ENCODE measurements at regions not wholly inside any gene's neighbourhood (a gene's known extent, or its start where the extent isn't known, plus 50 kb on each side); places are given as distances from the start of the nearest gene placed in this dataset.
"Not testable (repeated sequence)": the region's sequence is repeated elsewhere in the genome, so short reads cannot be mapped to it uniquely, and the experiment has no call there.

DNA sequence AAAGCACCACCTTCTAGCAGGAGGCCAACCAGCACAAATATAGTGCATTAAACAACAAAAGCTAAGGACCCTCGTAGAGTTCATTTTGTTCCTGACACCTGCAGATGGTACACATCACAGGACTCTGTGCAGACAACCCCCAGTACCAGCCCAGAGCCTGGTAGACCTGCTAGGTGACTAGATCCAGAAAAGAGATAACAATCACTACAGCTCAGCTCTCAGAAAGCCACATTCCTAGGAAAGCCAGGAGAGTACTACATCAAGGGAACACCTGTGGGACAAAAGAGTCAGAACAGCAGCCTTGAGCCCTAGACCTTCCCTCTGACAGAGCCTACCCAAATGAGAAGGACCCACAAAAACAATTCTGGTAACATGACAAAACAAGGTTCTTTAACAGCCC, 344.7 kb upstream of the PTBP2 start:
- no peak for DNase-seq

DNA sequence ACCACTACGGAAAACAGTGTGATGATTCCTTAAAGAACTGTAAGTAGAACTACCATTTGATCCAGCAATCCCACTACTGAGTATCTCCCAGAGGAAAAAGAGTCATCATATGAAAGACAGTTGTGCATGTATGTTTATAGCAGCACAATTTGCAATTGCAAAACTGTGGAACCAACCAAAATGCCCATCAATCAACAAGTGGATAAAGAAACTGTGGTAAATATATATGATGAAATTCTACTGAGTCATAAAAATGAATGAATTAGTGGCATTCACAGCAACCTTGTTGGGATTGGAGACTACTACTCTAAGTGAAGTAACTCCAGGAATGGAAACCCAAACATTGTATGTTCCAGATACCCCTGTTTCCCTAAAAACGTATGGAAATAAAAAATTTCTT, 337.0 kb upstream of the PTBP2 start:
- no peak for DNase-seq

DNA sequence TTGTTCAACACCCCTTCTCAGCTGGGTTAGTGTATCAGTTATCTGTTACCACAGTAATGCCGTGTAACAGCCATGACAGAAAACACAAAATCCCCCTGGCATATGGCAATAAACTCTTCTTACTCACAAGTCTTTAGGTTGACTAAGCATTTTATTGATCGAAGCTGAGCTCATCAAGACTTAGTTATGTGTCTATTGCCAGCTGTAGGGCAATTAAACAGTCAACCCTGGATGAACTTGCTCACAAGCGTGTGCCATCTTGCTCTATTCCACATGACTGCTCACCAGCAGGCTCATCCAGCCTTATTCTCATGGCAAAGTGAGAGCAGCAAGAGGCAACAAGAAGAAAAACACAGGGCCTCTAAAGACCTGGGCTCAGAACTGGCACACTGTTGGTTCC, 333.8 kb upstream of the PTBP2 start:
- DNase-seq = no peak

- no peak for DNase-seq
These were observed 332.9 kb upstream of the PTBP2 start for GRCh38 chr1:96388421-96389310.

- DNase-seq = no peak
These were observed 321.5 kb upstream of the PTBP2 start for GRCh38 chr1:96400089-96400488.

DNA sequence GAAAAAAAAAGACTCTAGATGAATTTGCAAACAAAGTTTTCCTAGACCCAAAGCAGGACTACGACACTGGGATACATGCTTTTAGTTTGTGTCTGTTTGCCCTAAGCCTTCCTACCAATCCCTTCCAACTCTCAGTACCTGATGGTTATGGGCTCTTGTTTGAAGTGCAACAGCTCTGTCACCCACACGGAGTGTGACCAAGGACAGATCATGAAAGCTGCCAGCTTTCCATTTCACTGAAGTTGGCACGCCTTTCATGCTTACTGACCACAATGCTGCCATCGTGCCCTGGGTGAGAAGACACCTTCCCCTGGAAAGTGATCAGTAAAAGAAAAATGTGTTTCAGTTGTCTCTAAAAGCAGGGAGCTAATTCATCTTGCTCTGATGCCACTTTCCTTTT, 312.5 kb upstream of the PTBP2 start:
- DNase-seq = no peak

DNA sequence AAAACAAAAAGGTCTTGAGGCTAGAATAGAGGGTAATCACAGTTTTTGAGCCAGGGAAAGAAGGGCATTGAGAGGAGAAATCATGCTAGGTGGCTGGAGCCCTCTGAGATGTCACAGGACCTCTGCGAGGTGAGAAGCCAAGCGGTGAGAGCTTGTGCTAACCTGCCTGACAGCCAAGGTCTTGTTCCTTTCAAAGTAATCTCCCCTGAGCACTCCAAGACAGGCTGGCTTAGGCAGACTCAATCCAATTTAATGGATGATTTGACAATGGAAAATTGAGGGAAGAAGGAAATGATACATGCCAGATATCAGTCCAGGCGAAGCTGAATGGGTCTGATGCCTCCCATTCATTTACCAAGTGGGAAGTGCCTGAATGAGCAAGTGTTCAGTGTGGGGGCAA, 311.9 kb upstream of the PTBP2 start:
- DNase-seq = no peak

- no peak for DNase-seq
These were observed 310.6 kb upstream of the PTBP2 start for GRCh38 chr1:96411006-96411405.

- DNase-seq = no peak
These were observed 307.0 kb upstream of the PTBP2 start for GRCh38 chr1:96414598-96414997.

GRCh38 chr1:96416111-96416595, 305.4 kb upstream of the PTBP2 start:
- DNase-seq = no peak

- DNase-seq = no peak
These were observed 304.7 kb upstream of the PTBP2 start for GRCh38 chr1:96416701-96417444.

- no peak for DNase-seq
These were observed 302.6 kb upstream of the PTBP2 start for GRCh38 chr1:96418969-96419368.

- DNase-seq = no peak
These were observed 296.7 kb upstream of the PTBP2 start for GRCh38 chr1:96424877-96425276.

DNA sequence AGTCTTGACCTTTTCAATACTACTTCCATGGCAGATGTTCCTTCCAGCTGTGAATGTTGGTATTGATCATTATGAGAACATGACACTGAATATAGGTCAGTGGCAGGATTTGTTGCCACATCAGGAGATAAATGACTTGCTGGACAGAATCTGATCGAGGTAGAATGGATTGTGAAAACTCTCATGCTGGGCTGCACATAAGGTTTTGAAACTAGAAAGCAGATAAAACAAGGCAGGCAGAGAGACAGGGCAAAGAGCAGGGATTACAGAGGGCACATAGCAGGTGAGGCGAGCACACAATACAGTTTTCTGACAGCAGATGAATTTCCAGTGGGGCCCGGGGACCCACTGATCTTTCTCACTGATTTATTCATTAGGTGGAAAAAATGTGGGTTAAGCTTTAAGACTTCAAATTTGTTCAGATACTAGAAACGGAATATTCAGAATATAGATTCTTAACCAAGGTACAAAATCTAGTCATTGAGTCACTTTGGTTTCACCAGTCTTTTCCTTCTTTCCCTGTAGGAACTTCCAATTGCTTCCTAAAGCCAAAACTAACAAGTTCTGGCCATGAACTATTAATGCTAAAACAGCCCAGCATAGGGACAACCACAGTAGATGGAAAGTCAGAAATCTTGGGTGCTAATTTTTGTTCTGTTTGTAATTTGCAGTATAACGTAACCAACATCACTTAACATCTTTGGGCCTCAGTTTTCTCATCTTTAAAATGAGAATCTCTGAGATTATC, 296.0 kb upstream of the PTBP2 start:
- DNase-seq = no peak

GRCh38 chr1:96427616-96428015, 294.0 kb upstream of the PTBP2 start:
- DNase-seq = no peak

DNA sequence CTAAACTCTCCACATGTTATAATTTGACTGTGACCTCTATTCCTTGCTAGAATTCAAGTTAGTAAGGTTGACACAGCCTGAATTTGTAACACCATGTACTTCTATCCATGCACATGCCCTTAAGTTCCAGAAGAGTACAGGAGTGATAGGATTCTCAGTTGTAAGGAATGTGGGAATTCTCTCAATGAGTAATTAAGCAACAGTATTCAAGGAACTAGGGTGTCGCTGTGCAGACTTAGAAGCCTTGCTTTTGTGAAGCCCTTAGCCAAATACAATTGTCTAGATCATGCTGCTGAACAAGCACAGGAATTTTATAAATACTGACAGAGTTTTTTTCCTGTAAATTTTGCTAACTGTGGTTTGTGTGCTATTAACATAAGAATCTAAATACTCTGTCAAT, 276.3 kb upstream of the PTBP2 start:
- DNase-seq = no peak

- no peak for DNase-seq
These were observed 257.5 kb upstream of the PTBP2 start for GRCh38 chr1:96464066-96464465.

DNA sequence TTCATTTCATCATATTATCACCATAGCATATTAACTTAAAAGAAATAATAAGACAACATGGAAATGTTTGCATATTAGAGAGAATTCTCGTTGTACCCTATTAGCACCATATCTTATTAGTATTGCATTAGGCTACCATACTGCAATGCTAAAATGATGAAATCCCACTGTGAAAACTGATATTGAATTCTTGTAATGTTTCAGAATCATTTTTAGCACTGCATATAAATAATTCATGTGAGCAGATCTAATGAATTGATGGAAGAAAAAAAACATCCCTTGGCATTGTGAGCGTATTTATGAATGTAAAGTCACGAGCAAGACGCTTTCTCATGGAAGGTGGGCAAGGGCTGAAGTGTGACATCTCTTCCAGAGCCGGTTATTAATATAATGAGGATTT, 257.1 kb upstream of the PTBP2 start:
- no peak for DNase-seq

DNA sequence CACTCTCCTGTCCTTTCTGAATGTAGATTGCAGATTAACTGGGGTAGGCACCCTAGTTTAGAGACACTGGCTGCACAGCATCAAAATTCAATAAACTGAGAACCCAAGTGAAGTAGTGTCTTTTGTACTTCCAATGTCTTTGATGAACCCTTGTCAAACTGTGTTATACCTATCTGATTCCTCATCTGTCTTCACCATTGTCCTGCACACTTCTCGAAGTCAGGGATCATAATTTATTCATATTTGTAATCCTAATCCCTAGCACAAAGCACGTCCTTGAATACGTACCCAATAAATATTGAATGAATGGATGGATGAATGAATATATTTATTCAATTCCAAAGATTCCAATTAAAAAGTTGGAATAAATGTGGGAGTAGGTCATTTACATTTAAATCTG, 256.6 kb upstream of the PTBP2 start:
- DNase-seq = no peak

- no peak for DNase-seq
These were observed 256.1 kb upstream of the PTBP2 start for GRCh38 chr1:96465441-96465840.

- DNase-seq = no peak
These were observed 254.7 kb upstream of the PTBP2 start for GRCh38 chr1:96466842-96467241.

DNA sequence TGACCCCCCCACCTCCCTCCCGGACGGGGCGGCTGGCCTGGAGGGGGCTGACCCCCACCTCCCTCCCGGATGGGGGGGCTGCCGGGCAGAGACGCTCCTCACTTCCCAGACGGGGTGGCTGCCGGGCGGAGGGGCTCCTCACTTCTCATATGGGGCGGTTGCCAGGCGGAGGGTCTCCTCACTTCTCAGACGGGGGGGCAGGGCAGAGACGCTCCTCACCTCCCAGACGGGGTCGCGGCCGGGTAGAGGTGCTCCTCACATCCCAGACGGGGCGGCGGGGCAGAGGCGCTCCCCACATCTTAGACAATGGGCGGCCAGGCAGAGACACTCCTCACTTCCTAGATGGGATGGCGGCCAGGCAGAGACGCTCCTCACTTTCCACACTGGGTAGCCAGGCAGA, 251.9 kb upstream of the PTBP2 start:
- DNase-seq = not testable (repeated sequence)

- DNase-seq = no peak
These were observed 249.1 kb upstream of the PTBP2 start for GRCh38 chr1:96472471-96472870.
